Endothelial cell (in vitro differentiated cells): ENCODE measurements at regions not wholly inside any gene's neighbourhood (a gene's known extent, or its start where the extent isn't known, plus 50 kb on each side); places are given as distances from the start of the nearest gene placed in this dataset.

Experiments
- DNase-seq: peaks from one replicate; pipeline ENCODE4 v3.0.0; 2021; ENCODE audit warnings: low spot score
- H3K27ac Mint-ChIP-seq: one replicate; pipeline ENCODE4 v1.8.0; 2021; ENCODE audit warnings: mixed read lengths, inconsistent platforms; ENCODE audit not compliant: unreplicated experiment
- H3K27me3 Mint-ChIP-seq: one replicate; pipeline ENCODE4 v1.8.0; 2021; ENCODE audit warnings: mild to moderate bottlenecking, moderate library complexity, mixed read lengths, inconsistent platforms; ENCODE audit not compliant: unreplicated experiment
- H3K36me3 Mint-ChIP-seq: one replicate; pipeline ENCODE4 v1.8.0; 2021; ENCODE audit warnings: mild to moderate bottlenecking, low read depth, mixed read lengths, inconsistent platforms; ENCODE audit not compliant: unreplicated experiment
- H3K4me1 Mint-ChIP-seq: one replicate; pipeline ENCODE4 v1.8.0; 2021; ENCODE audit warnings: mild to moderate bottlenecking, mixed read lengths, inconsistent platforms; ENCODE audit not compliant: unreplicated experiment
- H3K4me3 Mint-ChIP-seq: one replicate; pipeline ENCODE4 v1.8.0; 2021; ENCODE audit warnings: mild to moderate bottlenecking, mixed read lengths, inconsistent platforms; ENCODE audit not compliant: unreplicated experiment
- H3K9me3 Mint-ChIP-seq: one replicate; pipeline ENCODE4 v1.8.0; 2021; ENCODE audit warnings: mixed read lengths, inconsistent platforms; ENCODE audit not compliant: unreplicated experiment
- CTCF ChIP-seq: fragments of 200-600 bp; sonication (generic); IDR thresholded peaks from one replicate; pipeline ENCODE4 v1.5.0; 2021; ENCODE audit warnings: antibody characterized with exemption; ENCODE audit not compliant: unreplicated experiment

DNA sequence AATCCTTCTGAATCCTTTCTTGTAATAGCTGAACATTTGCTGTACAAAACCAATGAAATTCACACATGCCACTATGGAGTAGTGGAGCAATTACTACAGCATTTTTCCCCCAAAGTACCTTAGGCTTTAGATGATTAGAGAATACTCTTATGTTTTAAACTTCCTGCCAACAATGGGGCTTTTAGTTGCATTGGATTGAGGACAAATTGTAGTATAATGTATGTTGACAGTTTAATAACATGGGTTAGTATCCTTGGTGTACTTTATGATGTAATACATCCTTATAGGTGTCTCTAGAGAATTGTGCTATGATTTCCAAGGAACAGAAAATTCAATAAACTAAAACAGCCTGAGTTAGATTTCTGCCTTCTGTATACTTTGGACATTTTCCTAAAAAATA lies 422.7 kb upstream of the GRAMD2B start:
- peaks cover 1% of the 10 kb centered on the region for H3K27me3 Mint-ChIP-seq

DNA sequence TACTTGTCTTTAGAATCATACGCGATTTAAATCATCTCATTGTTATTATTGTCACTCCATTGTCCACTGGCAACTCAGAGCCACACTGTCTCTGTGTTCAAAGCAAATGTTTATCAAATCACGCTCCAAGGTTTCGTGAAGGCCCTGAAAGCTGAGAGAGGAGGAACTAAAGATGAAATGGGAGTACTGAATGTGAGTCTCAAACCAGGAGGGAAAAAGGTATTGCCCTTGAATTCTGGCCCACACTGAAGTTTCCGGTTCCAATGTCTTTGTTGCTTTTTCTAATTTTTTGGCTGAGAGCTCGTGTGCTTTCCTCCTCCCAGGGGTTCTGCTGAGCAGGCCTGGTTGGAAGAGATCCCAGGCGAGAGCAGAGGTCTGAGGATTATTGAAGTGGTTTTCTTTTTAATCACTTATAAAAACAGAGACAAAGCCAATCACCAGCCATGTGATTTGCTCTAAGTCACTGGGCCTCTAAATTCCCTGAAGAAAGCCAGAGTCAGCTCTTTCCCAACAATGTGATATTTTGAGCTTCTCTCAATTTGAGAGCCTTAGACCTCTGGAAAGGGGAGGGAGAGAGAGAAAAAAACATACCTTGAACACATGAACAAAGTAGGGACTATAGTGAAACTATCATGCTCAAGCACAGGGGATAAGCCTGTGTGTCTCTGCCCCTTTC lies 420.8 kb upstream of the GRAMD2B start:
- TF ChIP-seq CTCF: no peak
- no peak overlapping the region for H3K4me3 Mint-ChIP-seq
- H3K9me3 Mint-ChIP-seq: no peaks in the 10 kb centered on the region
- no peaks in the 10 kb centered on the region for H3K4me1 Mint-ChIP-seq
- H3K27ac Mint-ChIP-seq: no peak overlapping the region
- H3K27me3 Mint-ChIP-seq: no peaks in the 10 kb centered on the region
- no peaks in the 10 kb centered on the region for H3K36me3 Mint-ChIP-seq
- DNase-seq: no peak

More for the DNA sequence above, 422.7 kb upstream of the GRAMD2B start:
- Mint-ChIP-seq H3K36me3 (no peaks in the 10 kb centered on the region), H3K4me3 (no peak overlapping the region), H3K27ac (no peak overlapping the region), H3K4me1 (no peaks in the 10 kb centered on the region), H3K9me3 (no peaks in the 10 kb centered on the region)
- no peak for DNase-seq
- TF ChIP-seq CTCF: no peak

- H3K4me3 Mint-ChIP-seq: no peak overlapping the region
- no peaks in the 10 kb centered on the region for H3K9me3 Mint-ChIP-seq
- no peaks in the 10 kb centered on the region for H3K4me1 Mint-ChIP-seq
Observed at GRCh38 chr5:126003309-126003708, 419.9 kb upstream of the GRAMD2B start.

GRCh38 chr5:126004636-126005035 lies 418.6 kb upstream of the GRAMD2B start:
- H3K4me1 Mint-ChIP-seq: no peaks in the 10 kb centered on the region
- H3K27ac Mint-ChIP-seq: no peak overlapping the region
- TF ChIP-seq CTCF: no peak
- no peaks in the 10 kb centered on the region for H3K9me3 Mint-ChIP-seq
- no peaks in the 10 kb centered on the region for H3K27me3 Mint-ChIP-seq
- no peak for DNase-seq
- no peak overlapping the region for H3K4me3 Mint-ChIP-seq
- no peaks in the 10 kb centered on the region for H3K36me3 Mint-ChIP-seq

More at GRCh38 chr5:126003309-126003708, 419.9 kb upstream of the GRAMD2B start:
- no peaks in the 10 kb centered on the region for H3K36me3 Mint-ChIP-seq
- H3K27me3 Mint-ChIP-seq: no peaks in the 10 kb centered on the region
- DNase-seq: no peak
- H3K27ac Mint-ChIP-seq: no peak overlapping the region
- no peak for TF ChIP-seq CTCF

- Mint-ChIP-seq H3K36me3 (no peaks in the 10 kb centered on the region), H3K27ac (no peak overlapping the region), H3K27me3 (no peaks in the 10 kb centered on the region), H3K4me3 (no peak overlapping the region), H3K4me1 (no peaks in the 10 kb centered on the region), H3K9me3 (no peaks in the 10 kb centered on the region)
- TF ChIP-seq CTCF: no peak
- DNase-seq: no peak
Observed at GRCh38 chr5:126007841-126008240, 415.4 kb upstream of the GRAMD2B start.
